ENCODE measurements at regions not wholly inside any gene's neighbourhood (a gene's known extent, or its start where the extent isn't known, plus 50 kb on each side); places are given as distances from the start of the nearest gene placed in this dataset.
A peak's percentile ranks its signal among the peaks of the same experiment; 100 is the strongest.

GRCh38 chr4:54525602-54526001 lies 132.2 kb upstream of the KIT start:
- H2BK15ac ChIP-seq (ENCODE audit: low read depth, low read length) = peak overlapping the region; percentile 92; the same call in 2 of the 3 replicates
- H2BK5ac ChIP-seq (ENCODE audit: low read depth, low read length, poor library complexity, severe bottlenecking) = peak overlapping the region; percentile 80
- peak overlapping the region; percentile 62 for H4K91ac ChIP-seq (ENCODE audit: insufficient read depth, low read depth, low read length)
- H2AFZ ChIP-seq (replicated peaks; ENCODE audit: low read length, poor library complexity) = peak overlapping the region; percentile 15
- BruUV-seq (replicated peaks) = no TSS peak
- H2BK120ac ChIP-seq (ENCODE audit: low read depth, low read length) = peak overlapping the region; percentile 94
- H3K4me3 ChIP-seq (ENCODE audit: insufficient read depth, low read depth, low read length) = no peak overlapping the region
- DNase-seq (peak; percentile 91), ATAC-seq (ENCODE audit: low read depth) (peak; percentile 59)
- no peaks in the 10 kb centered on the region for H3K36me3 ChIP-seq (ENCODE audit: control insufficient read depth, insufficient read depth, low read length)
- peak overlapping the region; percentile 78; the same call in 1 of the 2 replicates for H3K14ac ChIP-seq (replicated peaks; ENCODE audit: low read depth, low read length)
- in situ Hi-C loops (cut with MboI; ENCODE audit: low sequenced_read_pairs) = no loop called here
- no peaks in the 10 kb centered on the region for H3K27me3 ChIP-seq (ENCODE audit: control insufficient read depth, insufficient read depth, low read length)
- WGBS, 2 experiments (ENCODE audit: extremely low coverage in 2 of 2, insufficient read length in 1 of 2) = no CpG with 5 or more reads among the region's 3 CpGs
- intact Hi-C loops (cut with micrococcal nuclease) = no loop called here
- 0 out of 2 replicates have a peak, but pooled peaks have one; percentile 6 for TF ChIP-seq RAD21 (IDR thresholded peaks at IDR 0.05; ENCODE audit: low read length)
- TF ChIP-seq USF2 (IDR thresholded peaks at IDR 0.05; ENCODE audit: low read depth, low read length) = no peak
- no peak for TF ChIP-seq NFE2L2 (IDR thresholded peaks at IDR 0.05; ENCODE audit: low read depth, low read length)
- peak; percentile 49; the same call in 1 of the 2 replicates for TF ChIP-seq CEBPB (IDR thresholded peaks at IDR 0.05; ENCODE audit: low read depth, low read length)
- peak overlapping the region; percentile 65; the same call in 1 of the 2 replicates for H4K5ac ChIP-seq (ENCODE audit: low read depth, low read length)
- H3K18ac ChIP-seq (ENCODE audit: low read depth, low read length) = peak overlapping the region; percentile 65; the same call in 1 of the 2 replicates
- dilution Hi-C loops (cut with HindIII; ENCODE audit: low sequenced_read_pairs, unreplicated experiment) = no loop called here
- peak overlapping the region in 1 of 2 experiments; percentile 89; a peak in 2 of 4 replicates for H4K8ac ChIP-seq (ENCODE audit: low read depth in 2 of 2, low read length in 2 of 2)
- H4K20me1 ChIP-seq (ENCODE audit: insufficient read depth, low read length) = no peaks in the 10 kb centered on the region
- ChIA-PET POLR2A (ENCODE audit: unreplicated experiment) (no interaction called here), CTCF (no interaction called here)
- H3K27ac ChIP-seq (ENCODE audit: insufficient read depth, low read length) = no peak overlapping the region
- H3K9me1 ChIP-seq (ENCODE audit: insufficient read depth, low read length) = peaks cover 4% of the 10 kb centered on the region; the same call in 1 of the 2 replicates
- H3K23ac ChIP-seq (ENCODE audit: low read depth, low read length) = peak overlapping the region; percentile 72; the same call in 1 of the 2 replicates
- H2BK20ac ChIP-seq (ENCODE audit: low read depth, low read length) = peak overlapping the region; percentile 91
- no peak overlapping the region for H2AK9ac ChIP-seq (replicated peaks; ENCODE audit: low read depth, low read length, poor library complexity)
- no peak overlapping the region for H3K9ac ChIP-seq (ENCODE audit: low read depth, low read length)
- peaks cover 3% of the 10 kb centered on the region; the same call in 1 of the 2 replicates for H3K4me1 ChIP-seq (ENCODE audit: control insufficient read depth, insufficient read depth, low read length)
- 0 out of 2 replicates have a peak, but pooled peaks cover 2% of the 10 kb centered on the region for H3K9me3 ChIP-seq (ENCODE audit: control insufficient read depth, insufficient read depth, low read length)
- no peak overlapping the region for H3K4me2 ChIP-seq (ENCODE audit: low read depth, low read length)
- peak overlapping the region; percentile 87 for H3K4ac ChIP-seq (ENCODE audit: low read depth, low read length)
- H2AK5ac ChIP-seq (ENCODE audit: low read depth, low read length) = peak overlapping the region; percentile 91; the same call in 1 of the 2 replicates
- no peaks in the 10 kb centered on the region for H3K79me1 ChIP-seq (ENCODE audit: low read depth in 1 of 2, low read length in 2 of 2)
- no peak overlapping the region for H3K56ac ChIP-seq (ENCODE audit: extremely low read depth, insufficient read depth, low read length)

All from IMR-90 (cell line).